PC-3 (cell line): ENCODE measurements at regions not wholly inside any gene's neighbourhood (a gene's known extent, or its start where the extent isn't known, plus 50 kb on each side); places are given as distances from the start of the nearest gene placed in this dataset.
"Not testable (repeated sequence)": the region's sequence is repeated elsewhere in the genome, so short reads cannot be mapped to it uniquely, and the experiment has no call there.

ENCODE experiments used
- CTCF ChIP-seq: fragments of 300-600 bp; sonication (generic); conservative IDR thresholded peaks from 2 replicates; pipeline ENCODE4 v1.5.1; 2017; ENCODE audit warnings: antibody characterized with exemption, low read depth, mild to moderate bottlenecking, low read length
- EZH2 ChIP-seq: fragments of 300-600 bp; sonication (generic); IDR thresholded peaks from one replicate; pipeline ENCODE4 v1.6.1; 2017; ENCODE audit warnings: antibody characterized with exemption, mild to moderate bottlenecking, low read length; ENCODE audit not compliant: unreplicated experiment

- TF ChIP-seq CTCF, EZH2: not testable (repeated sequence)
Measured at GRCh38 chr9:88884291-88884690, 107.0 kb upstream of the S1PR3 start.
